ENCODE measurements at regions not wholly inside any gene's neighbourhood (a gene's known extent, or its start where the extent isn't known, plus 50 kb on each side); places are given as distances from the start of the nearest gene placed in this dataset.
"Not testable (repeated sequence)": the region's sequence is repeated elsewhere in the genome, so short reads cannot be mapped to it uniquely, and the experiment has no call there.

- no peak for DNase-seq (ENCODE audit: low read depth, low spot score)
Measured at GRCh38 chr6:82118150-82118562, 129.4 kb downstream of the IBTK start.

GRCh38 chr6:82114748-82115147 lies 132.8 kb downstream of the IBTK start:
- DNase-seq (ENCODE audit: low read depth, low spot score): no peak

- peak; percentile 6 for DNase-seq (ENCODE audit: low read depth, low spot score)
Measured at GRCh38 chr6:82113231-82113630, 134.3 kb downstream of the IBTK start.

GRCh38 chr6:82111818-82112217 lies 135.7 kb downstream of the IBTK start:
- no peak for DNase-seq (ENCODE audit: low read depth, low spot score)

GRCh38 chr6:82111114-82111513 lies 136.4 kb downstream of the IBTK start:
- DNase-seq (ENCODE audit: low read depth, low spot score): no peak

- not testable (repeated sequence) for DNase-seq (ENCODE audit: low read depth, low spot score)
Measured at GRCh38 chr6:82103171-82103570, 144.4 kb downstream of the IBTK start.

GRCh38 chr6:82101374-82102114 lies 146.0 kb downstream of the IBTK start:
- DNase-seq (ENCODE audit: low read depth, low spot score): not testable (repeated sequence)

- not testable (repeated sequence) for DNase-seq (ENCODE audit: low read depth, low spot score)
Measured at GRCh38 chr6:82100763-82101162, 146.8 kb downstream of the IBTK start.

- no peak for DNase-seq (ENCODE audit: low read depth, low spot score)
Measured at GRCh38 chr6:82097676-82098075, 149.9 kb downstream of the IBTK start.

- DNase-seq (ENCODE audit: low read depth, low spot score): no peak
Measured at GRCh38 chr6:82095091-82095490, 152.5 kb downstream of the IBTK start.

- no peak for DNase-seq (ENCODE audit: low read depth, low spot score)
Measured at GRCh38 chr6:82094166-82094806, 153.3 kb downstream of the IBTK start.

GRCh38 chr6:82088978-82089771 lies 158.4 kb downstream of the IBTK start:
- no peak for DNase-seq (ENCODE audit: low read depth, low spot score)

GRCh38 chr6:82086944-82087343 lies 160.6 kb downstream of the IBTK start:
- no peak for DNase-seq (ENCODE audit: low read depth, low spot score)

- no peak for DNase-seq (ENCODE audit: low read depth, low spot score)
Measured at GRCh38 chr6:82085701-82086100, 161.8 kb downstream of the IBTK start.

GRCh38 chr6:82084324-82084920 lies 163.1 kb downstream of the IBTK start:
- no peak for DNase-seq (ENCODE audit: low read depth, low spot score)

GRCh38 chr6:82083646-82084045 lies 163.9 kb downstream of the IBTK start:
- DNase-seq (ENCODE audit: low read depth, low spot score): no peak

- peak; percentile 16 for DNase-seq (ENCODE audit: low read depth, low spot score)
Measured at GRCh38 chr6:82080767-82081166, 166.8 kb downstream of the IBTK start.

- no peak for DNase-seq (ENCODE audit: low read depth, low spot score)
Measured at GRCh38 chr6:82078286-82078908, 169.1 kb downstream of the IBTK start.

GRCh38 chr6:82076916-82077315 lies 170.6 kb downstream of the IBTK start:
- DNase-seq (ENCODE audit: low read depth, low spot score): no peak

GRCh38 chr6:82074556-82074955 lies 173.0 kb downstream of the IBTK start:
- DNase-seq (ENCODE audit: low read depth, low spot score): no peak

GRCh38 chr6:82073484-82073883 lies 174.1 kb downstream of the IBTK start:
- no peak for DNase-seq (ENCODE audit: low read depth, low spot score)

GRCh38 chr6:82072751-82073150 lies 174.8 kb downstream of the IBTK start:
- DNase-seq (ENCODE audit: low read depth, low spot score): peak; percentile 73
